HL-60/S4 treated with retinoic acid at 250 ng/mL for 4 days and 3 days (cell line): ENCODE measurements at regions not wholly inside any gene's neighbourhood (a gene's known extent, or its start where the extent isn't known, plus 50 kb on each side); places are given as distances from the start of the nearest gene placed in this dataset.

ENCODE experiments used
- in situ Hi-C: fragments of 300-500 bp; cut with MboI; formaldehyde crosslinking; loops from 2 replicates; pipeline ENCODE4 v1.7.0; 2022; ENCODE audit warnings: low sequenced_read_pairs

DNA sequence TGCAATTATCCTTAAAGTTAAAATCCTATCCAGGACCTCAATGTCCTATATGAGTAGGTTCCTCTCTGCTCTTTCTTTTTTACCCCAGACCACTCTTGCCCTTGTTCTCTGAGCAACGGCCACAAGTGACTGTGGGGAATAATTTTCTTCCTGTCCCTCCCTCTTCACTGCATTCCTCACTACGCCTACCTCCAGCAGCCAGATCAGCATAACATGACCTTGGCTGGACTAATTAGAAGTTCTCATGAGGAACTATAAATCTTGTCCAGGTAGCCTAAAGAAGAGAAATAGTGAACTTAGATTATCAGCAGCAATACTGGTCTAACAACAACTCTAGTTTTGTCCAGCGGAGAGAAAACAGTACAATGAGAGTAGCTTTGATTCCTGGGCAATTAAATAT lies 643.8 kb upstream of the KLHL29 start:
- in situ Hi-C loops: no loop called here

DNA sequence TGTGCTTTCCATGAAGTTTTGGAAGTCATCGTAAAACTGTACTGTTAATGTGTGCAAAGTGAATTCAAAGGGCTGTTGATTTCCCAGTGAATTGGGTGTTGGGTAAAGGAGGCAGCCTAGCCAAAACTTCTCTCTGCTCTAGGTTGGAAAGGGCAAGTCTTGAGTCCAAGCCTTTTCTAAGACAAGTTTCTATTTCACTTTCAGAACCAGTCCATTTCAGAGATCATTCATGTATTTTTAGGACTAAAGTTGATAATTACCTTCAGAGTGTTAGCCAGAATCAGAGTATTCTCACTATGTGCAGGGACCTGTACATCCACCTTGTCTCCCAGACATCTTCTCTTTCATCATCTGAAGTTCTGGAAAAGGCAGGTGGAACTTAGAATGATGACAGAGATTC lies 636.1 kb upstream of the KLHL29 start:
- in situ Hi-C loops: no loop called here

GRCh38 chr2:22753476-22753875 lies 631.5 kb upstream of the KLHL29 start:
- in situ Hi-C loops: no loop called here

DNA sequence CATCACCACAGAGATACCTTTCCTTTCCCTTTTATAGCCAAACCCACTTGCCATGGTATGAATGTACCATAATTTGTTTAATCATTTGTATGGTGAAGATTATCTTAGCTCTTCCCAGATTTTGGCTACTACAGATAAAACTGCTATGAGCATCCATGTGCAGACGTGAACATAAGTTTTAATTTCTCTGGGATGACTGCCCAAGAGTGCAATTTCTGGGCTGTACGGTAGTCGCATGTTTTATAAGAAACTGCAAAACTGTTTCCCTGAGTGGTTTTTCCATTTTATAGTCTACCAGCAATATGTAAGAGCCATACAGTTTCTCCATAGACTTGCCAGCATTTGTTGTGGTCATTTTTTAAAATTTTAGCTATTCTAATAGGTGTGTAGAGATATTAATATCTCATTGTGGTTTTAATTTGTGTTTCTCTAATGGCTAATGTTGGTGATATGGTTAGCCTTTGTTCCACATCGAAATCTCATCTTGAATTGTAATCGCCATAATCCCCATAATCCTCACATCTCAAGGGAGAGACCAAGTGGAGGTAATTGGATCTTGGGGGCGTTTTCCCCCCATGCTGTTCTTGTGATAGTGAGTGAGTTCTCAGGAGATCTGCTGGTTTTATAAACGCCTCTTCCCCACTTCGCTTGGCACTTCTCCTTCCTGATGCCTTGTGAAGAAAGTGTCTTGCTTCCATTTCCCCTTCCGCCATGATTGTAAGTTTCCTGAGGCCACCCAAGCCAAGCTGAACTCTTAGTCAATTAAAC lies 628.5 kb upstream of the KLHL29 start:
- in situ Hi-C loops: no loop called here

GRCh38 chr2:22769497-22769896 lies 615.5 kb upstream of the KLHL29 start:
- in situ Hi-C loops: no loop called here

GRCh38 chr2:22784566-22784965 lies 600.4 kb upstream of the KLHL29 start:
- in situ Hi-C loops: no loop called here

DNA sequence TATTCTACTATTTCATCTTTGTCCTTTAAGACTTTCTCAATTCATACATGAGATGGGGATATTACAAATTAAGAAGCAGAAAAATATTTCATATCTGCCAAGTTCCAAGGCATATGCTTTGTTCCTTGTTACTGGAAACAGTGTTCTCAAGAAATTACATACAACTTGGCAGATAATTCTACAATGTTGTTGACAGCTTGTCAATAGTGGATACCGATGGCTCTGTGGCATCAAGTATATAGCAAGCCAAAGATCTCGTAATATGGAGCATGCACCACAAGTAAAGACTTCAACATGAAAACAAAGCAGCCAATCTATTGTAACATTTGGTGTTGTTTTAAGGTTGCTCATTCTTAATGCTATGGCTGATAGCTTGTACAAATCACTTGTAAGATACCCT lies 598.2 kb upstream of the KLHL29 start:
- in situ Hi-C loops: no loop called here

DNA sequence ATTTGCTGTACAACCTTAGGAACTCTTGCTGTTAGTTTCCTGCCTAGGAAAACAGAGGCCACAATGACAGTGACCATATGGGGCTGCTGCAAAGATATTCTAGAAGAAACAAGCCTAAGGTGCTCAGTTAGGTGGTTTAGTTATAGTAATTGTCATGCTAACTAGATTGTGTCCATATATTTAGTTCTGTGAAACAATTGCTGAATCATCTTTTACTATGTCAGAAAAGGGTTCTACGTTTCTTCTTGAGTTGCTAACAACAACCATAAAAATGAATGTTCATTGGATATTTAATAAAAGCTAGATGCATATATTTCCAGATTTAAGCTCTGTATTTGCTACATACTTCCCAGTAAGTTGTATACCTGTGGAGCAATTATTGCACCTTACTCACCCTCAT lies 597.2 kb upstream of the KLHL29 start:
- in situ Hi-C loops: no loop called here

DNA sequence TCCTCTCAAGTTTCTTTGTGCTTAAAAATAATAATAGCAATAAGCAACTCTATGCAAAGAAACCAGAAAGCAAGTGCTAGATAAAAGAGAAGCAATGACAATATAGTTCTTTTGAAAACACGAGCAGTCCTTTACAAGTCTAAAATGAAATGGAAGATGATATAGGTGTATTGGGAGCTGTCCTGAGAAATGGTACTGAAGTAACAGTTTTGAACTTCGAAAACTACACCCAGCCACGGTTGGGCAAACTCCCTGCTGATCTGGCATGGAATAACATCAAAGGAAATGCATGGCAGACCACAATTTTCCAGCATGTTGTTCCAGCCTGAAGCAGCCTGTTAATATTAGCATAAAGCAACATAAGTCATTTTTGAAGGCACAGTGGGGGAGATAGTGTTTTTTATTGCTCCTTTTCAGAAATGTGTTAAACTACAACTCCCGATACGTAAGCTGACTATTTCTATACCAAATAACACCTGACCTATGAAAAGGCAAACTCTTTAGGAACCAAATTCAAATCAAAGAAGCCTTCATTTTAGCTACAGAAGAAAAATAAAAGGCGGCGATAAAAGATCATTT lies 596.1 kb upstream of the KLHL29 start:
- in situ Hi-C loops: no loop called here

DNA sequence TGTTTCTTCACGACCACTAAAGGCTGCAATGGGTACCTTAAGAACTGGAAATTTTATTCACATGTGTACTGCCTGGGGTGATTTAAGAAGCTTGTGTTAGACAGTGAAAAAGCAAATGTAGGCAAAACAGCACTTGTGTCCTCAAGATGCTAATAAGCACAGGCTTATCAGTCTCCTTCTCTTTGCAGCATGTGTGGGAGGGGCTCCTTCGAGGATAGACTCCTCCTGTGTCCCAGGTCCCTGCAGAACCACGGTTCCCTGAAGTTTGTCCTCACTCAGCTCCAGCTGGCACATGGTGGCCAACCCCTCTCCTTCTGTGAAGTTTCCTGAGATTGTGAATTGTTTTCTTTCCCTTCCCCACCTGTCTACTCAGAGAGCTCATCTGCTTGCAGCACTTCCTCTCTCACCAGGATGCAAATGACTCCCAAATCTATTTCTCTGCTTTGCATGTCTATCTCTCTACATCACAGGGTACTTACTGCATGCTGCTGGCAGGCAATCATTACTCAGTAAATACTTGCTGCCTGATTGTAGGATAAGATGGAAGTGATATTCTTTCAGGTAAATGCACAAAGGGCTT lies 589.6 kb upstream of the KLHL29 start:
- in situ Hi-C loops: no loop called here

- in situ Hi-C loops: no loop called here
Observed at GRCh38 chr2:22798386-22798785, 586.6 kb upstream of the KLHL29 start.

GRCh38 chr2:22800412-22800811 lies 584.6 kb upstream of the KLHL29 start:
- in situ Hi-C loops: no loop called here

- in situ Hi-C loops: no loop called here
Observed at GRCh38 chr2:22801071-22801470, 583.9 kb upstream of the KLHL29 start.

DNA sequence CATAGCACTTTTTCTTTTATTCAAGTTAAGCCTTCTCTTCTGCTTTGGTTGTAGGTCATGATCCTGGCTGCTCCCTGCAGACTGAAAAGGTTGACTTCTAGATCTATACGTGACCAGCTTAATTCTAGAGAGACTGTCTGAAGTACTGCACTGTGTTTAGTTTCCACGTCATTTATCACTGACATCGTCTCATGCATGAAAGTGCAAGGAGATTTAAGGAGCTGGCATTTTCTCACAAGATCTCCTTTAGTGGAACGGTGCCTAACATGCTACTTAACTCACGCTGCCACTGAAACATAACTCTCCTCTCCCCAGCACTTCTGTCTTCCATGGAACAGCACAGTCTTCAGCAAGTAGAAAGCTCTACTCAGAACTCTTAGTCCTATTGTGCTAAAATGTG lies 583.0 kb upstream of the KLHL29 start:
- in situ Hi-C loops: no loop called here

DNA sequence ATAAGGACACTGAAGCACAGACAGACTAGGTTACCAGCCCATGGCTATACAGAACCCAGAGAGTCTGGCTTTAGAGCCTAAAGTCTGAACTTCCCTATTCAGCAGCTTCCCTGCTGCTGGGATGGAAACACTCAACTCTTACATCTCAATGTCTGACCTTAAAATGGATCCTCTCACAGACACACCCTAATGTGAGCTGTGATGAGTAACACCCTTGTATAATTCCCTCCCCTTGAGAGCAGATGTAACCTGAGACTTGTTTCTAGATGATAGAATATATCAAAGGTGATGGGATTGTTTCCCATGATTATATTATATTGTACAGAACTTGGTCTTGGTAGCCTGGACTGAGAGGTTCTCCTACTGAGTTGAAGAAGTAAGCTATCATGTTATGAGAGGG lies 577.1 kb upstream of the KLHL29 start:
- in situ Hi-C loops: no loop called here

GRCh38 chr2:22810602-22811001 lies 574.4 kb upstream of the KLHL29 start:
- in situ Hi-C loops: no loop called here

DNA sequence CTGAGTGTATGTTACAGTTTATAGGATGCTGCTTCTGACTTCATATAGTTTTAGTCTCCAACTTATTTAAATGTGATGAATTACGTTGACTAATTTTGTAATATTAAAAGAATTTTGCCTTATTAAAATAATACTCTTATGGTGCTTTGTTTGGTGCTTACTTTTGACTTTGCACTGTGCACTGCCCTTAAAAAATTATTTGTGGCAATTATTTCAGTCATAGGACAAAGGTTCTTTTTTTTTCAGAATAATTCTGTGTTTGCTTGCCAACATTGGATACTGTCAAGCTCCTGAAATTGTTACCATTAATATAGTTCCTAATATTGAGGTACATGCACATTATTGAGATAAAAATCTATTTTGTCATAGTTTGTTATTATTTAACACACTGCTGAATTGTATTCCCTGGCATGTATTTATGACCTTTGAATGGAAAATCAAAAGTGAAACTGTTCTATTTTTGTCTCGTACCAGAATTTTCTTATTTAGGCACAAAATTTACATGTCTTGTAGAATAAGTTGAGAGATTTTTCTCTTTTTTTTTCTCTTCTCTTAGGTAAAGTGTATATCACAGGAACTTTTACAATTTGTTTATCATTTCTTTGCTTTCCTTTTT lies 572.8 kb upstream of the KLHL29 start:
- in situ Hi-C loops: no loop called here

DNA sequence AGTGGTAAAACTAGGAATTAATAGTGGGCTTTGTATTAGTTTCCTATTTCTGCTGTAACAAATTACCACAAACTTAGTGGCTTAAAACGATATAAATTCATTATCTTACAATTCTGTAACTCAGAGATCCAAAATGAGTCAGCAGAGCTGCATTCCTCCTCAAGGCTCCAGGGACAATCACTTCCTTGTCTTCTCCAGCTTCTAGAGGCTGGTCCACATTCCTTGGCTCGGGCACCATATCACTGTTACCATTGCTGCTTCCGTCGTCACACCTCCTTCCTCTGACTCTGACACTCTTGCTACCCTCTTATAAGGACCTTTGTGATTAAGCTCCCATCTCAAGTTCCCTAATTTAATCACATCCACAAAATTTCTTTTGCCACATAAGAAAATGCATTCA lies 567.8 kb upstream of the KLHL29 start:
- in situ Hi-C loops: no loop called here

DNA sequence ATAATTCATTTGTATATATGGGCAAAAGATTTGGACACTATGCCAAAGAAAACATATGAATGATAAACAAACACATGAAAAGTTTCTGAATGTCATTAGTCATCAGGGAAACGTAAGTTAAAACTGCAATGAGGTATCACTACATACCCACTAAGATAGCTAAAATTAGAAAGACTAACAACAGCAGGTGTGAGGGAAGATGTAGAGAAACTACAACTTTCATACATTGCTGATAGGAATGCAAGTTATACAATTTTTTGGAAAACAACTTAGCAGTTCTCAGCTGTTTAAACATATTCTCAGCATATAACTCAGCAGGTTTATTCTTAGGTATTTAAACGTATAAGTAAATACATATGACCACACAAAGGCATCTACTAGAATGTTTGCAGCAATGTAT lies 563.5 kb upstream of the KLHL29 start:
- in situ Hi-C loops: no loop called here

- in situ Hi-C loops: no loop called here
Observed at GRCh38 chr2:22822835-22823234, 562.1 kb upstream of the KLHL29 start.

DNA sequence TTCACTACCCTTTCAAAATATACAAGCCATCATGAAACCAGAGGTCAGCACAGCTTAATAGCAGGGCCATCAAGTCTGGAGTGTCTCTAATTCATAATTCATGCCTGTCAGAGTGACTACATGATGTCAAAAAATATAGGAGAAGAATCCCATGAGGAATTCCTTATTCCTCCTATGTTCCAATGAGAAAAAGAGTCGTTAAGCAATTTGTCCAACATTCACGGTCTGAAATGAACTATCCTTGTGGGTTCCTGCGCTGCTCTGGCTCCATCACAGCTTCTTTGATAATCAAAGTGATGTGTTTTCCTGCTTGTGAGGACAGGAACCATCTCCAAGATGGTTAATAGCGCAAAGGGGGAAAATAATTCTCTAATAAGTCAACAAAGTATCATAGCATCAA lies 560.4 kb upstream of the KLHL29 start:
- in situ Hi-C loops: no loop called here

- in situ Hi-C loops: no loop called here
Observed at GRCh38 chr2:22826703-22827102, 558.3 kb upstream of the KLHL29 start.
